Mesendoderm (in vitro differentiated cells): ENCODE measurements at regions not wholly inside any gene's neighbourhood (a gene's known extent, or its start where the extent isn't known, plus 50 kb on each side); places are given as distances from the start of the nearest gene placed in this dataset.

Experiments
- DNase-seq: peaks from one replicate; pipeline ENCODE4 v3.0.0; 2013
- H2AK5ac ChIP-seq: 2 replicates; pipeline ENCODE4 v1.6.1; 2013; ENCODE audit warnings: low read length, inconsistent platforms
- H2BK120ac ChIP-seq: 2 replicates; pipeline ENCODE4 v1.6.1; 2013; ENCODE audit warnings: low read depth, mild to moderate bottlenecking, low read length, moderate library complexity, mixed read lengths
- H2BK15ac ChIP-seq: replicated peaks from 2 replicates; pipeline ENCODE4 v1.6.1; 2013; ENCODE audit warnings: low read depth, mild to moderate bottlenecking, moderate library complexity
- H2BK5ac ChIP-seq: 2 replicates; pipeline ENCODE4 v1.6.1; 2013; ENCODE audit warnings: low read length, inconsistent platforms
- H3K18ac ChIP-seq: 2 replicates; pipeline ENCODE4 v1.6.1; 2013; ENCODE audit warnings: mild to moderate bottlenecking, low read length, mixed read lengths
- H3K23ac ChIP-seq: one replicate; pipeline ENCODE4 v1.6.1; 2013; ENCODE audit warnings: low read length
- H3K27ac ChIP-seq: 2 replicates; pipeline ENCODE4 v1.5.1; 2013; ENCODE audit warnings: low read depth, mild to moderate bottlenecking, inconsistent platforms, low read length, moderate library complexity
- H3K27me3 ChIP-seq: 2 replicates; pipeline ENCODE4 v1.6.1; 2013; ENCODE audit warnings: low read length, control low read depth, mild to moderate bottlenecking, inconsistent platforms; ENCODE audit not compliant: insufficient read depth, poor library complexity
- H3K36me3 ChIP-seq: 2 replicates; pipeline ENCODE4 v1.6.1; 2013; ENCODE audit warnings: low read length, inconsistent platforms; ENCODE audit not compliant: control insufficient read depth, insufficient read depth
- H3K4ac ChIP-seq: one replicate; pipeline ENCODE4 v1.6.1; 2013; ENCODE audit warnings: low read depth, mild to moderate bottlenecking, low read length, moderate library complexity
- H3K4me1 ChIP-seq: 2 replicates; pipeline ENCODE4 v1.6.1; 2013; ENCODE audit warnings: low read depth, low read length, inconsistent platforms; ENCODE audit not compliant: control insufficient read depth
- H3K4me2 ChIP-seq: 2 replicates; pipeline ENCODE4 v1.6.1; 2013; ENCODE audit warnings: low read length
- H3K4me3 ChIP-seq: 2 replicates; pipeline ENCODE4 v1.5.1; 2013; ENCODE audit warnings: mild to moderate bottlenecking, low read length
- H3K56ac ChIP-seq: one replicate; pipeline ENCODE4 v1.6.1; 2013; ENCODE audit warnings: low read length
- H3K79me1 ChIP-seq: 2 replicates; pipeline ENCODE4 v1.6.1; 2013; ENCODE audit warnings: low read length, inconsistent platforms
- H3K79me2 ChIP-seq: 2 replicates; pipeline ENCODE4 v1.6.1; 2013; ENCODE audit warnings: mild to moderate bottlenecking, low read length; ENCODE audit not compliant: control insufficient read depth, insufficient read depth
- H3K9ac ChIP-seq: 2 replicates; pipeline ENCODE4 v1.6.1; 2013; ENCODE audit warnings: low read length, inconsistent platforms
- H4K5ac ChIP-seq: one replicate; pipeline ENCODE4 v1.6.1; 2013; ENCODE audit warnings: low read length
- H4K8ac ChIP-seq: one replicate; pipeline ENCODE4 v1.6.1; 2013; ENCODE audit warnings: low read depth, mild to moderate bottlenecking, control low read depth, low read length, moderate library complexity
- WGBS: extraction: QIAGEN DNeasy Blood & Tissue Kit; methylation state at CpG from one replicate; pipeline ENCODE4 v1.1.7; 2013; ENCODE audit warnings: low lambda C conversion rate, missing lambda C conversion rate; ENCODE audit not compliant: insufficient coverage; ENCODE audit errors: extremely low coverage; 5-methylcytosine and 5-hydroxymethylcytosine counted together

GRCh38 chr3:40972350-40972749 is 227.0 kb upstream of the CTNNB1 start:
- Histone ChIP-seq H2BK120ac (no peak overlapping the region), H4K8ac (no peak overlapping the region), H2BK5ac (no peak overlapping the region), H3K27me3 (no peaks in the 10 kb centered on the region), H2BK15ac (no peak overlapping the region), H3K4me2 (no peak overlapping the region), H3K79me2 (no peaks in the 10 kb centered on the region), H3K79me1 (no peaks in the 10 kb centered on the region), H3K36me3 (no peaks in the 10 kb centered on the region), H4K5ac (no peak overlapping the region), H3K4me3 (no peak overlapping the region), H3K4me1 (no peaks in the 10 kb centered on the region), H2AK5ac (no peak overlapping the region), H3K23ac (no peak overlapping the region), H3K56ac (no peak overlapping the region), H3K18ac (no peak overlapping the region), H3K4ac (no peak overlapping the region), H3K9ac (no peak overlapping the region), H3K27ac (no peak overlapping the region)
- DNase-seq: no peak
- 100% methylated on average over 1 of the region's 4 CpGs for WGBS

- no peaks in the 10 kb centered on the region for H3K36me3 ChIP-seq
- no peak for DNase-seq
- no peak overlapping the region for H3K27ac ChIP-seq
- no peaks in the 10 kb centered on the region for H3K79me1 ChIP-seq
- H2BK5ac ChIP-seq: no peak overlapping the region
- no peak overlapping the region for H3K9ac ChIP-seq
- H3K4me2 ChIP-seq: no peak overlapping the region
- H3K79me2 ChIP-seq: no peaks in the 10 kb centered on the region
- H3K4me1 ChIP-seq: no peaks in the 10 kb centered on the region
- no peak overlapping the region for H4K5ac ChIP-seq
- H3K4ac ChIP-seq: no peak overlapping the region
- no CpG with 5 or more reads among the region's 2 CpGs for WGBS
- H4K8ac ChIP-seq: no peak overlapping the region
- H2AK5ac ChIP-seq: no peak overlapping the region
- no peak overlapping the region for H3K56ac ChIP-seq
- H3K18ac ChIP-seq: no peak overlapping the region
- H3K23ac ChIP-seq: no peak overlapping the region
- no peak overlapping the region for H2BK120ac ChIP-seq
- H3K27me3 ChIP-seq: no peaks in the 10 kb centered on the region
- H2BK15ac ChIP-seq: no peak overlapping the region
- no peak overlapping the region for H3K4me3 ChIP-seq
Observed at GRCh38 chr3:40973141-40973540, 226.2 kb upstream of the CTNNB1 start.

- no peak overlapping the region for H2BK15ac ChIP-seq
- no peak for DNase-seq
- H3K23ac ChIP-seq: no peak overlapping the region
- H3K4me3 ChIP-seq: no peak overlapping the region
- H3K79me1 ChIP-seq: no peaks in the 10 kb centered on the region
- no peak overlapping the region for H3K4me2 ChIP-seq
- no peaks in the 10 kb centered on the region for H3K27me3 ChIP-seq
- peak overlapping the region; percentile 20 for H3K18ac ChIP-seq
- no peaks in the 10 kb centered on the region for H3K79me2 ChIP-seq
- H3K4me1 ChIP-seq: no peaks in the 10 kb centered on the region
- no peak overlapping the region for H2AK5ac ChIP-seq
- H3K56ac ChIP-seq: no peak overlapping the region
- H2BK120ac ChIP-seq: no peak overlapping the region
- H3K36me3 ChIP-seq: no peaks in the 10 kb centered on the region
- no peak overlapping the region for H4K8ac ChIP-seq
- H3K4ac ChIP-seq: no peak overlapping the region
- no peak overlapping the region for H4K5ac ChIP-seq
- WGBS: no CpG with 5 or more reads among the region's 6 CpGs
- no peak overlapping the region for H3K27ac ChIP-seq
- H2BK5ac ChIP-seq: no peak overlapping the region
- no peak overlapping the region for H3K9ac ChIP-seq
Observed at GRCh38 chr3:40975711-40976121, 223.6 kb upstream of the CTNNB1 start.

- Histone ChIP-seq H3K4ac (no peak overlapping the region), H4K8ac (no peak overlapping the region), H3K79me2 (no peaks in the 10 kb centered on the region), H3K56ac (no peak overlapping the region), H2BK120ac (no peak overlapping the region), H3K9ac (no peak overlapping the region), H3K36me3 (no peaks in the 10 kb centered on the region), H3K23ac (no peak overlapping the region), H3K79me1 (no peaks in the 10 kb centered on the region), H3K4me2 (no peak overlapping the region), H3K18ac (no peak overlapping the region), H2BK5ac (no peak overlapping the region), H2BK15ac (no peak overlapping the region), H3K27me3 (no peaks in the 10 kb centered on the region), H3K27ac (no peak overlapping the region), H4K5ac (no peak overlapping the region), H3K4me3 (no peak overlapping the region), H2AK5ac (no peak overlapping the region), H3K4me1 (no peaks in the 10 kb centered on the region)
- DNase-seq: no peak
- WGBS: no CpG with 5 or more reads among the region's 2 CpGs
Observed at GRCh38 chr3:40976241-40976640, 223.1 kb upstream of the CTNNB1 start.

GRCh38 chr3:40978442-40978841 is 220.9 kb upstream of the CTNNB1 start:
- no peak overlapping the region for H2BK5ac ChIP-seq
- H2BK15ac ChIP-seq: no peak overlapping the region
- no peaks in the 10 kb centered on the region for H3K79me2 ChIP-seq
- no peak overlapping the region for H2AK5ac ChIP-seq
- no peak overlapping the region for H3K23ac ChIP-seq
- H3K4me2 ChIP-seq: no peak overlapping the region
- H3K27ac ChIP-seq: no peak overlapping the region
- H2BK120ac ChIP-seq: no peak overlapping the region
- no peaks in the 10 kb centered on the region for H3K36me3 ChIP-seq
- H3K4me1 ChIP-seq: no peaks in the 10 kb centered on the region
- no peak overlapping the region for H3K4me3 ChIP-seq
- H3K27me3 ChIP-seq: no peaks in the 10 kb centered on the region
- no peak for DNase-seq
- no peak overlapping the region for H3K56ac ChIP-seq
- H4K5ac ChIP-seq: no peak overlapping the region
- WGBS: no CpG with 5 or more reads among the region's 2 CpGs
- H3K79me1 ChIP-seq: no peaks in the 10 kb centered on the region
- H3K18ac ChIP-seq: no peak overlapping the region
- no peak overlapping the region for H3K9ac ChIP-seq
- no peak overlapping the region for H3K4ac ChIP-seq
- H4K8ac ChIP-seq: no peak overlapping the region

- no peak overlapping the region for H4K8ac ChIP-seq
- H3K27ac ChIP-seq: no peak overlapping the region
- H3K56ac ChIP-seq: no peak overlapping the region
- no peak overlapping the region for H4K5ac ChIP-seq
- H3K4me3 ChIP-seq: no peak overlapping the region
- H2BK15ac ChIP-seq: no peak overlapping the region
- H3K4me1 ChIP-seq: no peaks in the 10 kb centered on the region
- H2AK5ac ChIP-seq: no peak overlapping the region
- DNase-seq: no peak
- no CpG with 5 or more reads among the region's 3 CpGs for WGBS
- no peaks in the 10 kb centered on the region for H3K79me2 ChIP-seq
- H3K4ac ChIP-seq: no peak overlapping the region
- no peaks in the 10 kb centered on the region for H3K79me1 ChIP-seq
- H3K27me3 ChIP-seq: no peaks in the 10 kb centered on the region
- no peak overlapping the region for H3K4me2 ChIP-seq
- H3K9ac ChIP-seq: no peak overlapping the region
- H2BK120ac ChIP-seq: no peak overlapping the region
- no peaks in the 10 kb centered on the region for H3K36me3 ChIP-seq
- H2BK5ac ChIP-seq: no peak overlapping the region
- no peak overlapping the region for H3K18ac ChIP-seq
- H3K23ac ChIP-seq: no peak overlapping the region
Observed at GRCh38 chr3:40979962-40980361, 219.3 kb upstream of the CTNNB1 start.
